Coronary artery (tissue), 2 donors: ENCODE measurements at regions not wholly inside any gene's neighbourhood (a gene's known extent, or its start where the extent isn't known, plus 50 kb on each side); places are given as distances from the start of the nearest gene placed in this dataset.

Source experiments
- DNase-seq: peaks from one replicate; pipeline ENCODE4 v3.0.0-alpha.2; 2017; ENCODE audit warnings: low spot score
- H3K27ac ChIP-seq, 2 donors: fragments of 200-600 bp; sonication (generic); one replicate each; pipeline ENCODE4 v1.5.1; 2016 to 2019
- H3K4me3 ChIP-seq: fragments of 200-600 bp; sonication (generic); 2 replicates; pipeline ENCODE4 v1.5.1; 2016; ENCODE audit warnings: mild to moderate bottlenecking, moderate library complexity
- CTCF ChIP-seq: fragments of 200-600 bp; sonication (generic); IDR thresholded peaks from one replicate; pipeline ENCODE4 v1.5.1; 2019; ENCODE audit warnings: antibody characterized with exemption

- Histone ChIP-seq H3K4me3 (peak overlapping the region; percentile 27), H3K27ac (peak overlapping the region in 1 of 2 donors; percentile 39)
- DNase-seq: no peak
- no peak for TF ChIP-seq CTCF
Measured at GRCh38 chr5:56319526-56320181, 86.5 kb upstream of the ANKRD55 start.

DNA sequence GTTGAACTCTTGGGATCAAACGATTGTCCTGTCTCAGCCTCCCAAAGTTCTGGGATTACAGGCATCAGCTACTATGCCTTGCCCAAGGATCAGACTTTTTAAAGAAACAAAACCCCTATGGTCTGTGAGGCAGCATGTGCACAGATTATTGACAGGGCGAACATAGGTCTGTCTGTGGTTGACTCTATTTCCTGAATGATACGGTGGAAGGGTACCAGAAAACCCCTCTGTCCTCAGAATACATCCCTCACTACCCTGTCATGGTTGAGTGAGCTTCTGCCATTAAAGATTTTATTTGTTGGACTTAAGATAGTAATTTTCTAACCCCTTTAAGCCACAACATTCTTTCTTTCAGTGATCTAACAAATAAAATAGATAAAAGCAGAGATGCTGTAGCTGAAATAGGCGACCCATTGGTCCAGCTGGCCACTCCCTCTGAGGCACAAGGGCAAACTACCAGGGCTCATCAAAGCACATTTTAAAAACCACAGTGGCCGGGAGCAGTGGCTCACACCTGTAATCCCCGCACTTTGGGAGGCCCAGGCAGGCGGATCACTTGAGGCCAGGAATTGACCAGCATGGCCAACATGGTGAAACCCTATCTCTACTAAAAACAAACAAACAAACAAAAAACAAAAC is 84.9 kb upstream of the ANKRD55 start:
- H3K27ac ChIP-seq: no peak overlapping the region

DNA sequence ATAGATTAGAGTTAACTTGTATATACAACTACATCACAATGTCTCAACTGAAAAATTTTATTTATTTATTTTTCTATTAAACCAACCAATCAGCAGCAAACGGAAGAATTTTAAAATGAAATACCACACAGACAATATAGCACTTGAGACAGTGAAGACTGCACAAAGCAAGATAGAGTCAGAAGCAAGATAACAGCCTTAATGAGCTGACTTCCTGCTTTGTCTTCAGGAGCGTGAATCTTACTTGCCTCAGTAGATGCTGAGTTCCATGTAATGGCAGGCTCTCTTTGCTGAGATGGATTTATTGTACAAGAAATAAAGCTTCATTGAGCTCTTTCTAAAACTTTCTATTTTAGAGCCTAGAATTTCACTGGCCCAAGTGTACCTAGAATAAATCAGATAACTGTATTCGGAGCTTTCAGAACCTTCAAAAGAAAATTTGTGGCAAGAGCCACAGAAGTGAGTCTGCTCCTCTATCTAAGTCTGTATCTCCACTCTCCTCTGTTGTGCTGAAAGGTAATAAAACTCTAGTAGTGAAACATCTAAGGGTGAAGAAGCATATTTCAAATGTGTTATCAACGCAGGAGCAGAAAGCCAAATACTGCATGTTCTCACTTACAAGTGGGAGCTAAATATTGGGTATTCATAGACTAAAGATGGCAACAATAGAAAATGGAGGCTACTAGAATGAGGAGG is 83.3 kb upstream of the ANKRD55 start:
- Histone ChIP-seq H3K4me3 (no peak overlapping the region), H3K27ac (no peak overlapping the region)
- TF ChIP-seq CTCF: no peak
- DNase-seq: no peak

More for the DNA sequence above, 84.9 kb upstream of the ANKRD55 start:
- H3K4me3 ChIP-seq: no peak overlapping the region
- TF ChIP-seq CTCF: no peak
- no peak for DNase-seq

DNA sequence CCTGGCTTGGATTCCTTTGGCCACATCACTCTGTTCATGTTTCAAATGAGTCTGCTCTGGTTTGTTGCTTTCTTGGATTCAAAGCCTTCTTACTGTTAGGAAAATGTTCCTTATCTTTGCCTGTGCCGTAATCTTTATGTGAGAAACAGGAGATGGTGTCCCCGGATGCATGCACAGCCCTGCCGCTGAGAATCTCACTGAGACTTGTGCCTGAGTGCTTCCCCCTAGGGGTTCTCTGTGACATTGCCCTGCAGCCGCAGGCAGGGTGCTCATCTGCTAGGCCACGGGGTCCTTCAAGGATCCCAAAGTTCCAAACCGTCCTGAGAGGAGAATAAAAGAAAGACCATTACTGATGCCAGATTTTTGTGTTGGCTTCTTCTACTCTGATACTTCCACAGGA is 81.4 kb upstream of the ANKRD55 start:
- no peak for TF ChIP-seq CTCF
- DNase-seq: no peak
- Histone ChIP-seq H3K27ac (no peak overlapping the region), H3K4me3 (no peak overlapping the region)

DNA sequence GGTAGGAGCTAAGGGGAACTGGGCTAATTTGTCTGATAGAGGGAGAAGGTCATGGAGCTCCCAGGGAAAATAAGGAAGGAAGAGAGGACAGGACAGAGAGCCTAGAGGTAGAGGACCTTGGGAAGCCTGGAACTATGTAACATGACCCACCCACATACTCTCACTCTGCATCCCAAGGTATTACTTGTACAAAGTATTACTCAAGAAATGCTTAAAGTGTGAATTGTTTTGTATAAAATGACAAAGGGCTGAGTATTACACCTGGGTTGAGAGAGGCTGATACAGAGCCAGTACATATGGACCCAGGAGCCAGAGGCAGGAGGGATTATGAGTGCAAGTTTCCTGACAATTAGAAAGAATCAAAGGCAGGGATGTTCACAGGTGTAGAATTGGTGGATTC is 80.5 kb upstream of the ANKRD55 start:
- H3K4me3 ChIP-seq: no peak overlapping the region
- H3K27ac ChIP-seq: no peak overlapping the region
- no peak for DNase-seq
- TF ChIP-seq CTCF: no peak

- DNase-seq: no peak
- TF ChIP-seq CTCF: no peak
- H3K4me3 ChIP-seq: no peak overlapping the region
- no peak overlapping the region for H3K27ac ChIP-seq
Measured at GRCh38 chr5:56313004-56313531, 79.9 kb upstream of the ANKRD55 start.
